ENCODE measurements at regions not wholly inside any gene's neighbourhood (a gene's known extent, or its start where the extent isn't known, plus 50 kb on each side); places are given as distances from the start of the nearest gene placed in this dataset.

- no peak for ATAC-seq
- TF ChIP-seq TSHZ2 (CRISPR knock-in tag; IDR thresholded peaks at IDR 0.05): no peak
- TF ChIP-seq CSDC2 (CRISPR knock-in tag; IDR thresholded peaks at IDR 0.05): no peak
Observed at GRCh38 chr13:65756071-65756671, 1474.0 kb downstream of the PCDH9 start.

GRCh38 chr13:65748227-65748626, 1481.9 kb downstream of the PCDH9 start:
- no peak for ATAC-seq
- TF ChIP-seq ARNTL (CRISPR knock-in tag; IDR thresholded peaks at IDR 0.05; ENCODE audit: borderline replicate concordance, low read depth) (no peak), TOX (CRISPR knock-in tag; IDR thresholded peaks at IDR 0.05; ENCODE audit: borderline replicate concordance) (no peak), ESRRG (CRISPR knock-in tag; IDR thresholded peaks at IDR 0.05) (no peak), ZFP3 (CRISPR knock-in tag; IDR thresholded peaks at IDR 0.05) (no peak), CSRNP3 (CRISPR knock-in tag; IDR thresholded peaks at IDR 0.05) (no peak), ZNF565 (CRISPR knock-in tag; conservative IDR thresholded peaks at IDR 0.05; ENCODE audit: low read depth) (no peak), TCF4 (CRISPR knock-in tag; IDR thresholded peaks at IDR 0.05; ENCODE audit: borderline replicate concordance) (no peak), TSHZ2 (CRISPR knock-in tag; IDR thresholded peaks at IDR 0.05) (no peak), GLIS3 (CRISPR knock-in tag; IDR thresholded peaks at IDR 0.05) (no peak), ISL1 (CRISPR knock-in tag; IDR thresholded peaks at IDR 0.05) (no peak), ZNF70 (CRISPR knock-in tag; IDR thresholded peaks at IDR 0.05) (no peak), BACH2 (CRISPR knock-in tag; IDR thresholded peaks at IDR 0.05; ENCODE audit: borderline replicate concordance) (no peak), POU6F1 (CRISPR knock-in tag; IDR thresholded peaks at IDR 0.05; ENCODE audit: borderline replicate concordance, low read depth) (no peak), ZFP30 (CRISPR knock-in tag; IDR thresholded peaks at IDR 0.05) (no peak), CSDC2 (CRISPR knock-in tag; IDR thresholded peaks at IDR 0.05) (no peak)

- TF ChIP-seq TOX (CRISPR knock-in tag; IDR thresholded peaks at IDR 0.05; ENCODE audit: borderline replicate concordance) (no peak), RARB (CRISPR knock-in tag; IDR thresholded peaks at IDR 0.05) (no peak), ZNF565 (CRISPR knock-in tag; conservative IDR thresholded peaks at IDR 0.05; ENCODE audit: low read depth) (no peak), CREB5 (CRISPR knock-in tag; IDR thresholded peaks at IDR 0.05; ENCODE audit: low read depth) (no peak), ZNF8 (CRISPR knock-in tag; IDR thresholded peaks at IDR 0.05) (no peak), SNAI2 (CRISPR knock-in tag; IDR thresholded peaks at IDR 0.05) (no peak), ZFP30 (CRISPR knock-in tag; IDR thresholded peaks at IDR 0.05) (no peak), CSRNP3 (CRISPR knock-in tag; IDR thresholded peaks at IDR 0.05) (no peak)
- ATAC-seq: no peak
Observed at GRCh38 chr13:65746406-65746921, 1483.7 kb downstream of the PCDH9 start.
